Peyer's patch (tissue), 4 donors: ENCODE measurements at regions not wholly inside any gene's neighbourhood (a gene's known extent, or its start where the extent isn't known, plus 50 kb on each side); places are given as distances from the start of the nearest gene placed in this dataset.

Experiments
- DNase-seq, 3 donors: peaks; one replicate each; pipeline ENCODE4 v3.0.0-alpha.2; 2017 to 2019
- H3K27ac ChIP-seq, 4 donors: fragments of 200-600 bp; sonication (generic); one replicate each; pipeline ENCODE4 v1.5.1; 2016 to 2019
- H3K27me3 ChIP-seq, 2 donors: fragments of 200-600 bp; sonication (generic); one replicate each; pipeline ENCODE4 v1.5.1; 2019
- H3K36me3 ChIP-seq, 3 donors: fragments of 200-600 bp; sonication (generic); one replicate each; pipeline ENCODE4 v1.5.1; 2016 to 2019
- H3K4me1 ChIP-seq, 4 donors: fragments of 200-600 bp; sonication (generic); one replicate each; pipeline ENCODE4 v1.5.1; 2016 to 2019
- H3K4me3 ChIP-seq, 4 donors: fragments of 200-600 bp; sonication (generic); 1 replicate in 3 of 4; 2 replicates in 1 of 4; pipeline ENCODE4 v1.5.1; 2016 to 2019; ENCODE audit warnings: mild to moderate bottlenecking in 1 of 4
- H3K9me3 ChIP-seq, 4 donors: fragments of 200-600 bp; sonication (generic); one replicate each; pipeline ENCODE4 v1.5.1; 2016 to 2019; ENCODE audit warnings: mild to moderate bottlenecking in 1 of 4
- POLR2A ChIP-seq, 2 donors: fragments of 450-650 bp; IDR thresholded peaks; one replicate each; pipeline ENCODE4 v1.5.1; 2017; ENCODE audit warnings: antibody characterized with exemption in 2 of 2, mild to moderate bottlenecking in 2 of 2, moderate library complexity in 2 of 2
- TF ChIP-seq, protein P1 (sequence below), 6 experiments: fragments of 450-650 bp in 4 of 6; fragments of 200-600 bp in 2 of 6; sonication (generic) in 1 of 6; IDR thresholded peaks; one replicate each; pipeline ENCODE4 v1.5.1; 2017 to 2019; ENCODE audit warnings: antibody characterized with exemption in 6 of 6, mild to moderate bottlenecking in 3 of 6, moderate library complexity in 1 of 6

DNA sequence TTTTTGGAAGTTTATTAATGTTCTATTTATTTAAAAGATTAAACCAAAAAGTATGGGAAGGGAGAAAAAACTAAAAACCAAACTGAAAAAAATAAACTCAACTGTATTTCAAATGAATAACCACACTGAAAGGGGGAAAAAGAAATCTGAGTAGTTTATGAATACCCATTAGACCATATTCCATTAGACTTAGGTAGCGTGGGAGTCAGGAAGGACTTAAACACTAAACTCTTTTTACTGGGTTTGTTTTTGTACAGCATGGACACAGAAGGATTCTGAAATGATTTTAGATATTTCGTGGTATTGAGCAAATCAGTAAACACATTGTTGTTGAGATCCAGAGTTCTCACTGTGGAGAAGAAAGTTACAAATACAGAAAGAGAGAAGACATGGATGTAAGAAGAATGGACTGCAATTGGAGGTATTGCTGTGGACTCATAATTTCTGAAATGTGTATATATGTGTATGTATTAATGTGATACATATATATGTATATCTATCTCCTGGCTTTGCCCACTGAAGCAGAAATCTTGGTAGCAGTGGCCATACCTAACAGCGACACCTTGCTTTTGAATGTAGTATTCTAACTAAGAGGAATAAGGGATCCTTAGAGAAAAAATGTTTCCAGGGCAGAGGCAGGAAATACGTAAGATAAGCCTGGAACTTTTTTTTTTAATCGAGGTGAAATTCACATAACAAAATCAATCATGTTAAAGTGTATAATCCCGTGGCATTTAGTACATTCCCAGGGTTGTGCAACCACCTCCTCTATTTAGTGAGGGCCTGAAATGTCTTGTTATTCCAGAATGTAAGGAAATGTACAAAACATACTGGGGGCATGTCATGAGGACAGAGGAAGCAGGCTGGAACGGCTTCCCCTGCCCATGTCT, 228.8 kb downstream of the SMARCA2 start:
- Histone ChIP-seq H3K4me3 (no peak overlapping the region), H3K4me1 (peaks cover 0 to 7% (median 1%) of the 10 kb centered on the region in 4 donors), H3K36me3 (no peaks in the 10 kb centered on the region), H3K9me3 (no peaks in the 10 kb centered on the region), H3K27me3 (no peaks in the 10 kb centered on the region), H3K27ac (no peak overlapping the region)
- DNase-seq, result no peak
- no peak for TF ChIP-seq POLR2A (IDR thresholded peaks at IDR 0.05)
- TF ChIP-seq, protein P1, sequence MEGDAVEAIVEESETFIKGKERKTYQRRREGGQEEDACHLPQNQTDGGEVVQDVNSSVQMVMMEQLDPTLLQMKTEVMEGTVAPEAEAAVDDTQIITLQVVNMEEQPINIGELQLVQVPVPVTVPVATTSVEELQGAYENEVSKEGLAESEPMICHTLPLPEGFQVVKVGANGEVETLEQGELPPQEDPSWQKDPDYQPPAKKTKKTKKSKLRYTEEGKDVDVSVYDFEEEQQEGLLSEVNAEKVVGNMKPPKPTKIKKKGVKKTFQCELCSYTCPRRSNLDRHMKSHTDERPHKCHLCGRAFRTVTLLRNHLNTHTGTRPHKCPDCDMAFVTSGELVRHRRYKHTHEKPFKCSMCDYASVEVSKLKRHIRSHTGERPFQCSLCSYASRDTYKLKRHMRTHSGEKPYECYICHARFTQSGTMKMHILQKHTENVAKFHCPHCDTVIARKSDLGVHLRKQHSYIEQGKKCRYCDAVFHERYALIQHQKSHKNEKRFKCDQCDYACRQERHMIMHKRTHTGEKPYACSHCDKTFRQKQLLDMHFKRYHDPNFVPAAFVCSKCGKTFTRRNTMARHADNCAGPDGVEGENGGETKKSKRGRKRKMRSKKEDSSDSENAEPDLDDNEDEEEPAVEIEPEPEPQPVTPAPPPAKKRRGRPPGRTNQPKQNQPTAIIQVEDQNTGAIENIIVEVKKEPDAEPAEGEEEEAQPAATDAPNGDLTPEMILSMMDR (IDR thresholded peaks at IDR 0.05), result no peak

DNA sequence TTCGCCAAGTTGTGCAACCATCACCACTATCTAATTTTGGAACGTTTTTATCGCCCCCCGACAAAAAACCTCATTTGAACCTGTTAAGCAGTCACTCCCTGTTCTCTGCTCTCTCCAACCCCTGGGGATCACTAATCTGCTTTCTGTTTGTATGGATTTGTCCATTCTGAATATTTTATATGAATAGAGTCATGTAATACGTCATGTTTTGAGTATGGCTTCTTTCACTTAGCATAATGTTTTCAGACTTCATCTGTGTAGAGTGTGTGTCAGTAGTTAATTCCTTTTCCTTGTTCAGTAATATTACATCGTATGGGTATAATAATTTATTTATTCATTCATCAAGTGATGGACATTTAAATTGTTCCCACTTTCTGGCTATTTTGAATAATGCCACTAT, 232.2 kb downstream of the SMARCA2 start:
- no peaks in the 10 kb centered on the region for H3K9me3 ChIP-seq
- no peaks in the 10 kb centered on the region for H3K27me3 ChIP-seq
- H3K27ac ChIP-seq, result no peak overlapping the region
- TF ChIP-seq, protein P1 (IDR thresholded peaks at IDR 0.05), result no peak
- TF ChIP-seq POLR2A (IDR thresholded peaks at IDR 0.05), result no peak
- H3K4me1 ChIP-seq, result peaks cover 0 to 6% (median 1%) of the 10 kb centered on the region in 4 donors
- H3K4me3 ChIP-seq, result no peak overlapping the region
- H3K36me3 ChIP-seq, result no peaks in the 10 kb centered on the region
- DNase-seq, result no peak

DNA sequence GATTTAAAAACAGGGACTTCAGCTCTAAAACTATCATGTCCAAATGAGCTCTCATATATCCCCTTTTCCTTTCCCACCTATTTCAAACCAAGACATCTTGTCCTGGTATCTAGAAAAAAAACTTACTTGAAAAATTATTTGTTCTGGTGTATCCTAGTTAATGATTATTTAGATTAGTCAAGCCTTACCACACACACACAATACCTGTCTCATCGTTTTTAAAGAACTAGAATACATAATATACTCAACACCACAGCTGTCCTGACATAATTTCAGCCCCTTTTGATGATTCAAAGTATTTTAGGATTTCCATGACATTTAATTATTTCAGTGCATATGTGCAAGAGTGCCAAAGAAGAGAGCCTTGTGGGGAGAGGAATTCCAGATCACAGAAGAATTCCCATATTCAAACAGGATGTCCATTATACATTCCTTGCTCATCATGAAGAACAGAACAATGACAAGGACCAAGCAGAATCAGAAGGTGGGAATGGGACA, 233.7 kb downstream of the SMARCA2 start:
- Histone ChIP-seq H3K27me3 (no peaks in the 10 kb centered on the region), H3K36me3 (no peaks in the 10 kb centered on the region), H3K4me3 (no peak overlapping the region), H3K9me3 (no peaks in the 10 kb centered on the region), H3K27ac (no peak overlapping the region), H3K4me1 (no peaks in the 10 kb centered on the region)
- no peak for DNase-seq
- TF ChIP-seq, protein P1 (IDR thresholded peaks at IDR 0.05), result no peak
- no peak for TF ChIP-seq POLR2A (IDR thresholded peaks at IDR 0.05)

DNA sequence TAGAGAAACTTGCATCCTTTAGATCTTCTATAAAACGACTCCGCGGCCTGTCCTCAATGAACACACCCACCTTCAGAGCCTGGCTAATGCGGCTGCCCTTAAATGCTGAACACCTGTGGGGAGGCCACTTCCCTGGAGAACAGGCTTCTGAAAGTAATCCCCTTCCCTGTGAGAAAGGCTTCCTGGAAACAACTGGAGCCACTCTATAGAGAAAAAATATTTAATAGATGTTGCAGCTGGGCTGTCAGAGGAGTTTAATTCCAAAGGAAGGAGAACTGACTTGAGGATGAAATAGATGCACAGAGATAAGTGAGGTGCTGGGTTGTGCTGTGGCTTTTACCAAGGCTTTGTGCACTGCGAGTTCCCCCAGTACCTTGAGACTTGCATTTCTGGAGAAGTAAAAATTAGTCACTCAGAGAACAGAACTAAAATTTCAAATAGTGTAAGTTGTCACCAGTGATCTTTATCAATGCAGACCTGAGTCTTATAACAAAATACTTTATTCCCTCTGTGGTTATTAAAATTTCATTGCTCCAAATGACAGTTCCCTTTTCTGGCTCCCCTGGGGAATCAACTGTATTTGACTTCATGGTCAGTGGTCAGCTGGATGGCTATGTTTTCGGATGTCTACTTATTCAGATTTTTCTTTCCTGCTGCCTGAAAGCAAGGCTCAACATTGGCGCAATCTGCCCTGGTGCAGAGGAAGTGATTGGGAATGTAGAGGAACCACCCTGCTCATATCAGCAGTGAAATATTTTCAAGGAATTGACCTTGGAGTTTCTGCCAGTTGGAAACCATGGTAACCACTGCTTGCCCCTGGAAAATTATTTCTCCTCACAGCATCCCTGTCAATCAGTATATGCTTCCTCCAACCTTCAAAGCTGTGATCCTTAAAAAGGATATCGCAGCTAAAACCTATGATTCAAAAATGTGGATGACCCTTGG, 238.8 kb downstream of the SMARCA2 start:
- Histone ChIP-seq H3K27ac (no peak overlapping the region), H3K27me3 (no peaks in the 10 kb centered on the region), H3K9me3 (no peaks in the 10 kb centered on the region), H3K4me3 (no peak overlapping the region), H3K36me3 (no peaks in the 10 kb centered on the region), H3K4me1 (no peaks in the 10 kb centered on the region)
- TF ChIP-seq, protein P1 (IDR thresholded peaks at IDR 0.05), result no peak
- TF ChIP-seq POLR2A (IDR thresholded peaks at IDR 0.05), result no peak
- no peak for DNase-seq

DNA sequence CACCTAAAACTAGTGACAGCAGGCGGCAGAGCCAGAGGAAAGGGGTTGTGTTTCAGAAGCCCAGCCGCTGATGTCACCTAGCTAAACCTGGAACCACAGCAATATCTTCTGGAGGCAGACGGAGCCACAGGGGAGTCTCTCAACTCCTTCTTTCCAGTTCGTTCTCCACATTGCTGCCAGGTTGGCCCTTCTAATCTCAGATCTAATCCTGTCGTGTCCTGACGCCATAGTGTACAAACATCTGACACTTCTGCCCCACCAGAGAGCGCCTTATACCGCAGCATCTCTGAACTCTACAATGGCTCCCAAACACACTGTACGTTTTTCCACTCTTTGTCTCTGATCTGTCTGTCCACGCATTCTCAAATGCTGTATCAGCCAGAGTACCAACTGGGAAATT, 240.0 kb downstream of the SMARCA2 start:
- TF ChIP-seq, protein P1 (IDR thresholded peaks at IDR 0.05), result no peak
- no peak for TF ChIP-seq POLR2A (IDR thresholded peaks at IDR 0.05)
- H3K4me3 ChIP-seq, result no peak overlapping the region
- no peaks in the 10 kb centered on the region for H3K27me3 ChIP-seq
- DNase-seq, result no peak
- H3K36me3 ChIP-seq, result no peaks in the 10 kb centered on the region
- H3K9me3 ChIP-seq, result no peaks in the 10 kb centered on the region
- H3K4me1 ChIP-seq, result no peaks in the 10 kb centered on the region
- H3K27ac ChIP-seq, result no peak overlapping the region
